SK-N-SH (cell line): ENCODE measurements at regions not wholly inside any gene's neighbourhood (a gene's known extent, or its start where the extent isn't known, plus 50 kb on each side); places are given as distances from the start of the nearest gene placed in this dataset.

Experiments
- EP300 ChIP-seq, 2 experiments: IDR thresholded peaks; 2 replicates each; pipeline versions ENCODE4 v1.4.0 to v1.6.1; 2012; ENCODE audit warnings: borderline replicate concordance in 1 of 2, low read depth in 1 of 2, low read length in 1 of 2
- EZH2phosphoT487 ChIP-seq: fragments of 200-600 bp; sonication (generic); IDR thresholded peaks from 2 replicates; pipeline ENCODE4 v1.6.1; 2017; ENCODE audit warnings: low read depth, mixed run types, mild to moderate bottlenecking, antibody characterized with exemption, moderate library complexity, borderline replicate concordance
- GATA2 ChIP-seq: sonication (generic); formaldehyde crosslinking; IDR thresholded peaks from 2 replicates; pipeline ENCODE4 v1.5.0; 2020; ENCODE audit warnings: mild to moderate bottlenecking, missing genetic modification reagents
- MEF2A ChIP-seq: IDR thresholded peaks from 2 replicates; pipeline ENCODE4 v1.4.0; 2012; ENCODE audit warnings: low read depth, borderline replicate concordance
- POLR2AphosphoS5 ChIP-seq: IDR thresholded peaks from 2 replicates; pipeline ENCODE4 v1.6.1; 2012; ENCODE audit warnings: low read depth, low read length
- RCOR1 ChIP-seq: fragments of 150-350 bp; IDR thresholded peaks from 2 replicates; pipeline ENCODE4 v1.6.1; 2017; ENCODE audit warnings: antibody characterized with exemption, low read length
- SMC3 ChIP-seq: IDR thresholded peaks from 2 replicates; pipeline ENCODE4 v1.6.1; 2012; ENCODE audit warnings: low read depth, low read length, improper control_type of control experiment
- TAF1 ChIP-seq: IDR thresholded peaks from 2 replicates; pipeline ENCODE4 v1.6.1; 2012; ENCODE audit warnings: low read depth, mild to moderate bottlenecking, low read length, moderate library complexity, borderline replicate concordance
- YY1 ChIP-seq: IDR thresholded peaks from 2 replicates; pipeline ENCODE4 v1.4.0; 2012; ENCODE audit warnings: low read depth, mild to moderate bottlenecking
- TF ChIP-seq, protein P1 (sequence below): IDR thresholded peaks from 2 replicates; pipeline ENCODE4 v1.4.0; 2012; ENCODE audit warnings: low read depth, borderline replicate concordance
- TF ChIP-seq, protein P2 (sequence below): IDR thresholded peaks from 2 replicates; pipeline ENCODE4 v1.6.1; 2012; ENCODE audit warnings: mild to moderate bottlenecking, low read depth, low read length, moderate library complexity
- TF ChIP-seq, protein P3 (sequence below): fragments of 200-600 bp; sonication (generic); IDR thresholded peaks from 2 replicates; pipeline ENCODE4 v1.6.1; 2017; ENCODE audit warnings: antibody characterized with exemption, mild to moderate bottlenecking, moderate library complexity
- TF ChIP-seq, protein P4 (sequence below): IDR thresholded peaks from 2 replicates; pipeline ENCODE4 v1.4.0; 2012; ENCODE audit warnings: low read depth
- TF ChIP-seq, protein P5 (sequence below): fragments of 150-350 bp; IDR thresholded peaks from 2 replicates; pipeline ENCODE4 v1.6.1; 2017; ENCODE audit warnings: antibody characterized with exemption, low read length, low read depth, borderline replicate concordance

DNA sequence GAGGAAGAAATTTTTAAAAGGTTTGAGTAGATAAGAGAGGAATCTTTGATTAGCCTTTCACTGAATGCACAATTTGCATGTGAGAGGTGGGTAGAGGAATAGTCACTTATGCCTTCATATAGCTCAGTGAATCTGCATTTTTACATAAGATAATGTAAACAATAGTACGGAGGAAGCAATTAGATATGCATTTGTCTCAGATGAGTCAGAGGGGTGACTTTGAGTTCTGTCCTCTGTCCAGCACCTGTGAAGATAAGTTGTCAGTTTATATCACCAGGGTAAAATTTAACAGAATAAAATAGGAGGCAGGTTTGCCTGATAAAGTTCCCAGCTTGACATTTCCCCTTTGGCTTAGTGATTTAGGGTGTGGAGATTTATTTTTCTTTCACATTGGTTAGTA is 841.9 kb downstream of the PCDH18 start:
- TF ChIP-seq, protein P1, sequence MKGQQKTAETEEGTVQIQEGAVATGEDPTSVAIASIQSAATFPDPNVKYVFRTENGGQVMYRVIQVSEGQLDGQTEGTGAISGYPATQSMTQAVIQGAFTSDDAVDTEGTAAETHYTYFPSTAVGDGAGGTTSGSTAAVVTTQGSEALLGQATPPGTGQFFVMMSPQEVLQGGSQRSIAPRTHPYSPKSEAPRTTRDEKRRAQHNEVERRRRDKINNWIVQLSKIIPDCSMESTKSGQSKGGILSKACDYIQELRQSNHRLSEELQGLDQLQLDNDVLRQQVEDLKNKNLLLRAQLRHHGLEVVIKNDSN, result no peak
- TF ChIP-seq TAF1 (no peak), EP300 (IDR thresholded peaks at IDR 0.05; ENCODE audit: borderline replicate concordance in 1 of 2, low read depth in 1 of 2, low read length in 1 of 2) (no peak), GATA2 (CRISPR knock-in tag) (no peak), POLR2AphosphoS5 (no peak), SMC3 (no peak), YY1 (no peak), RCOR1 (no peak), EZH2phosphoT487 (no peak), MEF2A (no peak)
- TF ChIP-seq, protein P2, sequence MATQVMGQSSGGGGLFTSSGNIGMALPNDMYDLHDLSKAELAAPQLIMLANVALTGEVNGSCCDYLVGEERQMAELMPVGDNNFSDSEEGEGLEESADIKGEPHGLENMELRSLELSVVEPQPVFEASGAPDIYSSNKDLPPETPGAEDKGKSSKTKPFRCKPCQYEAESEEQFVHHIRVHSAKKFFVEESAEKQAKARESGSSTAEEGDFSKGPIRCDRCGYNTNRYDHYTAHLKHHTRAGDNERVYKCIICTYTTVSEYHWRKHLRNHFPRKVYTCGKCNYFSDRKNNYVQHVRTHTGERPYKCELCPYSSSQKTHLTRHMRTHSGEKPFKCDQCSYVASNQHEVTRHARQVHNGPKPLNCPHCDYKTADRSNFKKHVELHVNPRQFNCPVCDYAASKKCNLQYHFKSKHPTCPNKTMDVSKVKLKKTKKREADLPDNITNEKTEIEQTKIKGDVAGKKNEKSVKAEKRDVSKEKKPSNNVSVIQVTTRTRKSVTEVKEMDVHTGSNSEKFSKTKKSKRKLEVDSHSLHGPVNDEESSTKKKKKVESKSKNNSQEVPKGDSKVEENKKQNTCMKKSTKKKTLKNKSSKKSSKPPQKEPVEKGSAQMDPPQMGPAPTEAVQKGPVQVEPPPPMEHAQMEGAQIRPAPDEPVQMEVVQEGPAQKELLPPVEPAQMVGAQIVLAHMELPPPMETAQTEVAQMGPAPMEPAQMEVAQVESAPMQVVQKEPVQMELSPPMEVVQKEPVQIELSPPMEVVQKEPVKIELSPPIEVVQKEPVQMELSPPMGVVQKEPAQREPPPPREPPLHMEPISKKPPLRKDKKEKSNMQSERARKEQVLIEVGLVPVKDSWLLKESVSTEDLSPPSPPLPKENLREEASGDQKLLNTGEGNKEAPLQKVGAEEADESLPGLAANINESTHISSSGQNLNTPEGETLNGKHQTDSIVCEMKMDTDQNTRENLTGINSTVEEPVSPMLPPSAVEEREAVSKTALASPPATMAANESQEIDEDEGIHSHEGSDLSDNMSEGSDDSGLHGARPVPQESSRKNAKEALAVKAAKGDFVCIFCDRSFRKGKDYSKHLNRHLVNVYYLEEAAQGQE, result no peak
- TF ChIP-seq, protein P3, sequence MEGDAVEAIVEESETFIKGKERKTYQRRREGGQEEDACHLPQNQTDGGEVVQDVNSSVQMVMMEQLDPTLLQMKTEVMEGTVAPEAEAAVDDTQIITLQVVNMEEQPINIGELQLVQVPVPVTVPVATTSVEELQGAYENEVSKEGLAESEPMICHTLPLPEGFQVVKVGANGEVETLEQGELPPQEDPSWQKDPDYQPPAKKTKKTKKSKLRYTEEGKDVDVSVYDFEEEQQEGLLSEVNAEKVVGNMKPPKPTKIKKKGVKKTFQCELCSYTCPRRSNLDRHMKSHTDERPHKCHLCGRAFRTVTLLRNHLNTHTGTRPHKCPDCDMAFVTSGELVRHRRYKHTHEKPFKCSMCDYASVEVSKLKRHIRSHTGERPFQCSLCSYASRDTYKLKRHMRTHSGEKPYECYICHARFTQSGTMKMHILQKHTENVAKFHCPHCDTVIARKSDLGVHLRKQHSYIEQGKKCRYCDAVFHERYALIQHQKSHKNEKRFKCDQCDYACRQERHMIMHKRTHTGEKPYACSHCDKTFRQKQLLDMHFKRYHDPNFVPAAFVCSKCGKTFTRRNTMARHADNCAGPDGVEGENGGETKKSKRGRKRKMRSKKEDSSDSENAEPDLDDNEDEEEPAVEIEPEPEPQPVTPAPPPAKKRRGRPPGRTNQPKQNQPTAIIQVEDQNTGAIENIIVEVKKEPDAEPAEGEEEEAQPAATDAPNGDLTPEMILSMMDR, result no peak
- TF ChIP-seq, protein P4, sequence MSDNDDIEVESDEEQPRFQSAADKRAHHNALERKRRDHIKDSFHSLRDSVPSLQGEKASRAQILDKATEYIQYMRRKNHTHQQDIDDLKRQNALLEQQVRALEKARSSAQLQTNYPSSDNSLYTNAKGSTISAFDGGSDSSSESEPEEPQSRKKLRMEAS, result no peak
- TF ChIP-seq, protein P5, sequence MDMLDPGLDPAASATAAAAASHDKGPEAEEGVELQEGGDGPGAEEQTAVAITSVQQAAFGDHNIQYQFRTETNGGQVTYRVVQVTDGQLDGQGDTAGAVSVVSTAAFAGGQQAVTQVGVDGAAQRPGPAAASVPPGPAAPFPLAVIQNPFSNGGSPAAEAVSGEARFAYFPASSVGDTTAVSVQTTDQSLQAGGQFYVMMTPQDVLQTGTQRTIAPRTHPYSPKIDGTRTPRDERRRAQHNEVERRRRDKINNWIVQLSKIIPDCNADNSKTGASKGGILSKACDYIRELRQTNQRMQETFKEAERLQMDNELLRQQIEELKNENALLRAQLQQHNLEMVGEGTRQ, result no peak
